Panc1 (cell line): ENCODE measurements at regions not wholly inside any gene's neighbourhood (a gene's known extent, or its start where the extent isn't known, plus 50 kb on each side); places are given as distances from the start of the nearest gene placed in this dataset.

ENCODE experiments used
- ATAC-seq: fragments of 200-7000 bp; cut with Tn5 transposase; 2 replicates; pipeline ENCODE4 v1.9.1; 2020; ENCODE audit warnings: mild to moderate bottlenecking, moderate library complexity
- BruUV-seq: library from RNA; stranded (reverse); fragments of 400-500 nt; replicated peaks from 2 replicates; lab custom pipeline; 2021; lab: Mats Ljungman, UMichigan
- CTCF ChIA-PET: fragments of 300-600 bp; sonication (Branson Sonifier 250); formaldehyde crosslinking; loops from one replicate; lab custom pipeline; 2022; ENCODE audit warnings: antibody characterized with exemption; lab: Charles Lee
- POLR2A ChIA-PET: fragments of 300-600 bp; sonication (Branson Sonifier 250); formaldehyde crosslinking; loops from one replicate; lab custom pipeline; 2022; ENCODE audit warnings: antibody characterized with exemption; lab: Charles Lee
- DNase-seq: peaks from one replicate; pipeline ENCODE4 v3.0.0-alpha.2; 2010; ENCODE audit warnings: low read depth, low spot score
- H3K27ac ChIP-seq: 2 replicates; pipeline ENCODE4 v1.5.1; 2011; ENCODE audit warnings: mild to moderate bottlenecking, low read length, inconsistent platforms
- H3K27me3 ChIP-seq: fragments of 200-500 bp; sonication (Bioruptor generic); 2 replicates; pipeline ENCODE4 v1.6.0; 2014; ENCODE audit warnings: low read length, inconsistent platforms; ENCODE audit not compliant: control insufficient read depth, insufficient read depth
- H3K36me3 ChIP-seq: fragments of 200-500 bp; sonication (Bioruptor generic); 2 replicates; pipeline ENCODE4 v1.5.1; 2014; ENCODE audit warnings: inconsistent platforms, mild to moderate bottlenecking, low read length, moderate library complexity; ENCODE audit not compliant: control insufficient read depth, insufficient read depth
- H3K4me1 ChIP-seq: 2 replicates; pipeline ENCODE4 v1.5.1; 2011; ENCODE audit warnings: inconsistent platforms, mild to moderate bottlenecking, low read length, moderate library complexity; ENCODE audit not compliant: control insufficient read depth, insufficient read depth
- H3K4me3 ChIP-seq, 2 experiments: 2 replicates each; pipeline ENCODE4 v1.5.1; 2011 to 2012; ENCODE audit warnings: low read depth in 2 of 2, low read length in 2 of 2, mild to moderate bottlenecking in 2 of 2, inconsistent platforms in 1 of 2, moderate library complexity in 1 of 2
- H3K9me3 ChIP-seq: fragments of 200-500 bp; sonication (Bioruptor generic); 2 replicates; pipeline ENCODE4 v1.5.1; 2014; ENCODE audit warnings: low read depth, mild to moderate bottlenecking, inconsistent platforms, low read length, moderate library complexity; ENCODE audit not compliant: control insufficient read depth, insufficient read depth
- CTCF ChIP-seq: fragments of 450-650 bp; IDR thresholded peaks from 2 replicates; pipeline ENCODE4 v1.5.1; 2017; ENCODE audit warnings: mild to moderate bottlenecking
- POLR2AphosphoS5 ChIP-seq: IDR thresholded peaks from 2 replicates; pipeline ENCODE4 v1.6.1; 2012; ENCODE audit warnings: mild to moderate bottlenecking, low read depth, low read length, moderate library complexity
- REST ChIP-seq, 2 experiments: IDR thresholded peaks; 2 replicates each; pipeline ENCODE4 v1.6.1; 2011 to 2012; ENCODE audit warnings: low read depth in 2 of 2, control low read depth in 1 of 2, low read length in 1 of 2, mild to moderate bottlenecking in 1 of 2, moderate library complexity in 1 of 2; ENCODE audit not compliant: insufficient read depth in 1 of 2
- SIN3A ChIP-seq: IDR thresholded peaks from 2 replicates; pipeline ENCODE4 v1.6.1; 2012; ENCODE audit warnings: low read depth, mild to moderate bottlenecking, low read length, moderate library complexity, borderline replicate concordance; ENCODE audit not compliant: insufficient read depth
- TCF7L2 ChIP-seq: IDR thresholded peaks from 2 replicates; pipeline ENCODE4 v1.6.1; 2011; ENCODE audit warnings: mild to moderate bottlenecking, low read depth, low read length, inconsistent platforms
- in situ Hi-C: cut with HindIII; loops from 2 replicates; pipeline ENCODE4 v1.10.0; 2016; ENCODE audit warnings: low sequenced_read_pairs, low pct_unique_long_range_greater_than_20kb
- intact Hi-C: fragments of 100-400 bp; cut with micrococcal nuclease; formaldehyde crosslinking; loops from one replicate; pipeline ENCODE4 v1.10.0; 2022; ENCODE audit not compliant: unreplicated experiment

- BruUV-seq: no TSS peak
- H3K27me3 ChIP-seq: no peaks in the 10 kb centered on the region
- no peaks in the 10 kb centered on the region for H3K9me3 ChIP-seq
- no peaks in the 10 kb centered on the region for H3K36me3 ChIP-seq
- no peak for TF ChIP-seq REST (IDR thresholded peaks at IDR 0.05; ENCODE audit: insufficient read depth in 1 of 2, low read depth in 2 of 2, low read length in 1 of 2)
- TF ChIP-seq TCF7L2: no peak
- no peak for TF ChIP-seq POLR2AphosphoS5
- no peak for TF ChIP-seq SIN3A
- TF ChIP-seq CTCF: no peak
- ChIA-PET CTCF (no interaction called here), POLR2A (no interaction called here)
- H3K4me3 ChIP-seq: no peak overlapping the region
- no peaks in the 10 kb centered on the region for H3K4me1 ChIP-seq
- DNase-seq: no peak
- ATAC-seq: no peak
- in situ Hi-C loops (no loop called here), intact Hi-C loops (no loop called here)
- H3K27ac ChIP-seq: no peak overlapping the region
Measured at GRCh38 chr3:69460034-69460433, 74.1 kb upstream of the FRMD4B start.

DNA sequence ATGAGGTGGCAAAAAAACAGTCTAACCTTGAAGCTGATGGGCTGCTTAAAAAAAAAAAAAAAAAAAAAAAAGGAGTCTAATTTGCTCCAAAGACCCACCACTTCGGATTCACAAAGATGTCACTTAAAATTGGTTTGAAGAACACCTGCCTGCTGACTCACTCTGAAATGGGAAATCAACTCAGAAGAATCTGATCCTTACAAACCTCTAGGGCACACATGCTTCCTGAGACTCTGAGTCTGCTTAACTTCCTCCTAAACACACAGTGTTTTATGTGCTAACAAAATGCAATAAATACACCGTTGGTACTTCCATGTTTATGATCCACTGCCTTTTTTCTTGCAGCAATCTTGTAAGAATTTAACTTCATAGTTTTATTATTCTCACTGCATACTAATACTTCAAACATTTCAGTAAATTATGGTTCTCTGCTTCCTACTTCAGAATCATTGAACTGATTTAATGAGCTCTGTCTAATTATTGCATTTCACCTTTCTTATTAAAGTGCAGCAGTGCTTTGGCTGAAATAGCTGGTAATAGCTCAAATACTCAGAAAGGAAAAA, 73.0 kb upstream of the FRMD4B start:
- no peaks in the 10 kb centered on the region for H3K9me3 ChIP-seq
- no peak for TF ChIP-seq CTCF
- TF ChIP-seq POLR2AphosphoS5: no peak
- TF ChIP-seq REST (IDR thresholded peaks at IDR 0.05; ENCODE audit: insufficient read depth in 1 of 2, low read depth in 2 of 2, low read length in 1 of 2): no peak
- TF ChIP-seq SIN3A: no peak
- no peak for TF ChIP-seq TCF7L2
- H3K4me3 ChIP-seq: no peak overlapping the region
- no peak overlapping the region for H3K27ac ChIP-seq
- POLR2A ChIA-PET: no interaction called here
- DNase-seq (no peak), ATAC-seq (no peak)
- no peaks in the 10 kb centered on the region for H3K27me3 ChIP-seq
- intact Hi-C loops: no loop called here
- in situ Hi-C loops: no loop called here
- H3K36me3 ChIP-seq: no peaks in the 10 kb centered on the region
- CTCF ChIA-PET: no interaction called here
- no peaks in the 10 kb centered on the region for H3K4me1 ChIP-seq
- BruUV-seq: no TSS peak
